ENCODE measurements at regions not wholly inside any gene's neighbourhood (a gene's known extent, or its start where the extent isn't known, plus 50 kb on each side); places are given as distances from the start of the nearest gene placed in this dataset.

- intact Hi-C loops (cut with micrococcal nuclease) (no loop called here), dilution Hi-C loops (cut with MboI; ENCODE audit: extremely low pct_ligation_motif_present, low sequenced_read_pairs) (no loop called here)
- H3K79me2 ChIP-seq (ENCODE audit: control insufficient read depth, insufficient read depth, low read length), result no peaks in the 10 kb centered on the region
- H3K4me2 ChIP-seq (ENCODE audit: insufficient read depth, low read length), result no peak overlapping the region
- no TSS peak for BruUV-seq (replicated peaks)
- no peaks in the 10 kb centered on the region for H3K36me3 ChIP-seq (ENCODE audit: control insufficient read depth in 2 of 2, extremely low read depth in 1 of 2, insufficient read depth in 2 of 2, low read length in 2 of 2)
- H3K4me3 ChIP-seq (replicated peaks in 1 of 3; ENCODE audit: insufficient read depth in 1 of 3, low read depth in 1 of 3, low read length in 3 of 3), result no peak overlapping the region
- H3K9me1 ChIP-seq (replicated peaks; ENCODE audit: control insufficient read depth, extremely low read depth, insufficient read depth, low read length), result no peaks in the 10 kb centered on the region
- H2AFZ ChIP-seq (ENCODE audit: low read depth, low read length), result no peak overlapping the region
- no peak overlapping the region for H3K27ac ChIP-seq (ENCODE audit: insufficient read depth, low read depth, low read length)
- H3K9me3 ChIP-seq (replicated peaks; ENCODE audit: control insufficient read depth, insufficient read depth, low read length), result no peaks in the 10 kb centered on the region
- POLR2A ChIA-PET, result no interaction called here
- no peaks in the 10 kb centered on the region for H3K4me1 ChIP-seq (ENCODE audit: control insufficient read depth, extremely low read depth, insufficient read depth, low read length)
- no peaks in the 10 kb centered on the region for H4K20me1 ChIP-seq (replicated peaks; ENCODE audit: control insufficient read depth, extremely low read depth, insufficient read depth, low read length)
- H3K9ac ChIP-seq (replicated peaks; ENCODE audit: extremely low read depth, insufficient read depth, low read length), result no peak overlapping the region
- no peak for DNase-seq (ENCODE audit: low read depth, low spot score)
- CTCF ChIA-PET, result interaction anchor here (1.6 kb wide), 1 partner anchor 32 kb away, joined by 3 read pairs; no protein-coding TSS in a partner anchor
- FAIRE-seq, result no peak
- H3K27me3 ChIP-seq (ENCODE audit: control insufficient read depth in 2 of 2, insufficient read depth in 2 of 2, low read length in 2 of 2), result no peaks in the 10 kb centered on the region
- TF ChIP-seq MYC (IDR thresholded peaks at IDR 0.05; ENCODE audit: low read depth, low read length) (no peak), EZH2 (IDR thresholded peaks at IDR 0.05; ENCODE audit: borderline replicate concordance, low read depth, low read length, severe bottlenecking) (no peak)
These were observed 125.4 kb downstream of the SIK1 start for GRCh38 chr21:43301409-43302061.

- Histone ChIP-seq H3K4me1 (ENCODE audit: control insufficient read depth, extremely low read depth, insufficient read depth, low read length) (no peaks in the 10 kb centered on the region), H3K27me3 (ENCODE audit: control insufficient read depth in 2 of 2, insufficient read depth in 2 of 2, low read length in 2 of 2) (no peaks in the 10 kb centered on the region), H3K9me1 (replicated peaks; ENCODE audit: control insufficient read depth, extremely low read depth, insufficient read depth, low read length) (no peaks in the 10 kb centered on the region), H3K4me2 (ENCODE audit: insufficient read depth, low read length) (no peak overlapping the region), H3K79me2 (ENCODE audit: control insufficient read depth, insufficient read depth, low read length) (no peaks in the 10 kb centered on the region), H3K9ac (replicated peaks; ENCODE audit: extremely low read depth, insufficient read depth, low read length) (no peak overlapping the region), H3K36me3 (ENCODE audit: control insufficient read depth in 2 of 2, extremely low read depth in 1 of 2, insufficient read depth in 2 of 2, low read length in 2 of 2) (no peaks in the 10 kb centered on the region), H2AFZ (ENCODE audit: low read depth, low read length) (no peak overlapping the region), H3K9me3 (replicated peaks; ENCODE audit: control insufficient read depth, insufficient read depth, low read length) (no peaks in the 10 kb centered on the region), H4K20me1 (replicated peaks; ENCODE audit: control insufficient read depth, extremely low read depth, insufficient read depth, low read length) (no peaks in the 10 kb centered on the region), H3K27ac (ENCODE audit: insufficient read depth, low read depth, low read length) (no peak overlapping the region), H3K4me3 (replicated peaks in 1 of 3; ENCODE audit: insufficient read depth in 1 of 3, low read depth in 1 of 3, low read length in 3 of 3) (no peak overlapping the region)
- TF ChIP-seq FOS (IDR thresholded peaks at IDR 0.05; ENCODE audit: borderline replicate concordance, insufficient read depth, low read length), result no peak
- TF ChIP-seq POLR2AphosphoS5 (IDR thresholded peaks at IDR 0.05; ENCODE audit: insufficient read depth, low read depth, low read length), result no peak
- TF ChIP-seq POLR2A (IDR thresholded peaks at IDR 0.05; ENCODE audit: low read depth, low read length), result no peak
- TF ChIP-seq MYC (IDR thresholded peaks at IDR 0.05; ENCODE audit: low read depth, low read length), result no peak
- no peak for TF ChIP-seq MAX (IDR thresholded peaks at IDR 0.05; ENCODE audit: insufficient read depth, insufficient read length)
- no peak for TF ChIP-seq EZH2 (IDR thresholded peaks at IDR 0.05; ENCODE audit: borderline replicate concordance, low read depth, low read length, severe bottlenecking)
- no peak for TF ChIP-seq JUN (IDR thresholded peaks at IDR 0.05; ENCODE audit: borderline replicate concordance, insufficient read depth, insufficient read length, low read depth)
- TF ChIP-seq GATA2 (IDR thresholded peaks at IDR 0.05; ENCODE audit: insufficient read depth, insufficient read length, low read depth, low read length), result no peak
- no peak for TF ChIP-seq CTCF (IDR thresholded peaks at IDR 0.05; ENCODE audit: extremely low read depth in 1 of 2, insufficient read depth in 1 of 2, low read depth in 1 of 2, low read length in 2 of 2)
- intact Hi-C loops (cut with micrococcal nuclease) (no loop called here), dilution Hi-C loops (cut with MboI; ENCODE audit: extremely low pct_ligation_motif_present, low sequenced_read_pairs) (no loop called here)
- no peak for DNase-seq (ENCODE audit: low read depth, low spot score)
- FAIRE-seq, result no peak
- ChIA-PET POLR2A (no interaction called here), CTCF (interaction anchor here (1.1 to 1.6 kb wide), 2 partner anchors 11 to 31 kb away, joined by 3 read pairs; no protein-coding TSS in a partner anchor)
- BruUV-seq (replicated peaks), result no TSS peak
These were observed 126.2 kb downstream of the SIK1 start for GRCh38 chr21:43300496-43301408.
